Urothelium cell line (cell line): ENCODE measurements at regions not wholly inside any gene's neighbourhood (a gene's known extent, or its start where the extent isn't known, plus 50 kb on each side); places are given as distances from the start of the nearest gene placed in this dataset.

Experiments used
- DNase-seq: peaks from one replicate; pipeline ENCODE4 v3.0.0; 2011; ENCODE audit warnings: low spot score, mixed read lengths
- FAIRE-seq: peaks from 2 replicates; lab custom pipeline; 2011; peaks lifted over from hg19 to GRCh38; lab: Jason Lieb, UNC

- peak; percentile 44 for FAIRE-seq
- peak; percentile 65 for DNase-seq
These were observed 404.8 kb downstream of the MEIS1 start for GRCh38 chr2:66839551-66840320.

GRCh38 chr2:66840321-66841002, 405.5 kb downstream of the MEIS1 start:
- FAIRE-seq: peak; percentile 30
- DNase-seq: no peak

DNA sequence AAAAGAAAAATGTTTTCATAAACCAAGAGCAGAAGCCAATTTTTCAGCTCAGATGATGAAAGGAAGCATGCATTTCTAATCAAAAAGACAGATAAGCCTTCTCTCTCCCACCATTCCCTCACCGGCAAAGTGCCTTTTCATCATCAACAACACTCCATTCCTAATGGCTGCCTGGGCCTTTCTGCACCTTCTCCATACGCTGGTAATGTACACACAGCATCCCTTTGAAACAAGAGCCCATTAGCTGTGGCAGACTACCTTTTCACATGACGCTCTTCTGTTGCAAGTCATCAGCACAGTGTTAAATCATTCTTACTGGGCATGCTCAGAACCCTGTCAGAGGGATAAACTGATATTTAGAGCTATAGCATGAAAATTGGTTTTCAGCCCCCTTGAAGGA, 408.9 kb downstream of the MEIS1 start:
- DNase-seq (no peak), FAIRE-seq (no peak)

GRCh38 chr2:66845307-66845706, 410.4 kb downstream of the MEIS1 start:
- no peak for FAIRE-seq

DNA sequence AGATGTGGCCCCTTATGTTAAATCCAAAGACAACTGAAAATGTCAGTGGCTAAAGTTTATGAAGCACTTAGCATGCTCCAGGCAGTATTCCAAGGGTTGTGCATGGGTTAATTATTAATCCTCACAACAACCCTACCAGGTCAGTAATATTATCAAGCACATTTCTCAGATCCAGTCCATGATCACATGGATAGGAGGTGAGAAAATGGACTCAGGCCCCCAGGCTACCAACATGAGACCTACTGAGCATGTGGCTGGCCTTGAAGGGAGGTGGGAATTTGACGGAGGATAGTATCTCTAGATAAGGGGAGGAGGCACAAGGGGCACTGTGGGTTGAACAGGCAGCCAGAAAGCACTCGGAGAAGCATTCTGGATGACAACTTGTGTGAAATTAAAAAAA, 412.0 kb downstream of the MEIS1 start:
- DNase-seq (no peak), FAIRE-seq (no peak)

More at GRCh38 chr2:66845307-66845706, 410.4 kb downstream of the MEIS1 start:
- DNase-seq: no peak

DNA sequence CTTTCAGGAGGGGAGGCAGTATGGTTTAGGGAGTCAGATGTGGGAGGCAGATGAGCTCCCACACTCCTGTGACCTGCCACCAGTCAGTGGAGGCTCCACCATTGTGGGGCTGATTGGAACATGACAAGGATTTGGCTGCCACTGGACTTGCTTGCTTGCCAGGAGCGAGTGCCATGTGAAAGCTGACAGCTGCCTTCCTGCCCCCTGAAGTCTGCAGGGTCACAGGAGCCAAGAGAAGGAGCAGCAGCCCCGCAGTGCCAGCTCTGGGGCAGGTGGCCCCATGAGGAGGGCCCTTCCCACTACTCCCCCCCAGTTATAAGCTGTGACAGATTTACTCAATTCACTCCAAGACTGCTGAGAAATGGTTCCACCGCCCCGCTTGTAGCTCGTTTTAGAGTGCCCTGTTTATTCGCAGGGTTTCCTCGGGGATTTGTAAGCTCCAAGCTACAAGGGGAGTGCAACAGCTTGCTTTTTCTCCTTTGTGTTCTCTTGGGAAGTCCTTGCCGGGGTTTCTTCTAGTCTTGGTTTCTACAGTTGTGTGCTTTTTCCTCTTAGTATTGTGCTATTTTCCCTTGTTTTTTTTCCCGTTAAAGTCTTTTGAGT, 414.3 kb downstream of the MEIS1 start:
- no peak for DNase-seq
- no peak for FAIRE-seq

GRCh38 chr2:66850376-66850775, 415.5 kb downstream of the MEIS1 start:
- peak; percentile 42 for FAIRE-seq
- DNase-seq: no peak

GRCh38 chr2:66851449-66851872, 416.5 kb downstream of the MEIS1 start:
- FAIRE-seq: no peak
- no peak for DNase-seq

GRCh38 chr2:66852953-66853352, 418.0 kb downstream of the MEIS1 start:
- FAIRE-seq (no peak), DNase-seq (no peak)

DNA sequence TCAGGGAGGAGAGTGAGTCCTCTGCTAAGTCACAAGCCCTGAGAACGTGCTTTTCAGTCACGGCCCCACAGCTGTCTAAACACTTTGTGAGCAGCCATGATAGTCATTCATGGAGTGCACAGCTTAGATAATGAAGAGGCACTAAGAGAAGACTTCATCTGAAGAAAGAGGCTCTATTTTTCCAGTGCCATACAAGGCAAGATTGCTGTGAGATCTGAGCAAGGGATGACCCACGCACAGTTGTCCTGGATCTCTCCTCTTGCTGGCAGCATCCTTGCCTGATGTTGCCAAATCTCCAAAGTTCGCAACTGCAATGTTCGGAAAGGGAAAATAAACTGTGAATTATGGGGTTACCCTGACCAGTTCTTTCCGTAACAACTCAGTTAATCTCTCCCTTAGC, 418.7 kb downstream of the MEIS1 start:
- peak; percentile 17 for FAIRE-seq
- no peak for DNase-seq

DNA sequence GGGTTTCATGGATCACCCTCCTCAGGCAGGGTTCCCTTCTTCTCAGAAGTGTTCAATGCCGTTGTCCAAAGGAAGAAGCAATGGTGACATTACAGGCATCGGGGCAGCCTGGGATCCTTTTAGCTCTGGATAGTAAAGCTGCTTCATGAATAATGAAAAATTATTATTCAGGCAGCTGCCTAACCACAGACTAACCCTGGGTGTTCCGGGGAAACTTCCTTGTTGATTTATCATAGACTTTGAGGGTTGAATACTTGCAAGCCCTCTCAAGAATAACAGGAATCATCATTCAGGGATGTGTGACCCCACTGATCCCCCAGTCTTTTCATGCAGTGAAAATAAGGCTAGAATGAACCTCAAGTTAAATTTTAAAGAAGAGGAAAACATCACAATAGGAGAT, 419.4 kb downstream of the MEIS1 start:
- no peak for DNase-seq
- FAIRE-seq: no peak

- FAIRE-seq (no peak), DNase-seq (peak; percentile 63)
These were observed 428.1 kb downstream of the MEIS1 start for GRCh38 chr2:66862885-66863650.

DNA sequence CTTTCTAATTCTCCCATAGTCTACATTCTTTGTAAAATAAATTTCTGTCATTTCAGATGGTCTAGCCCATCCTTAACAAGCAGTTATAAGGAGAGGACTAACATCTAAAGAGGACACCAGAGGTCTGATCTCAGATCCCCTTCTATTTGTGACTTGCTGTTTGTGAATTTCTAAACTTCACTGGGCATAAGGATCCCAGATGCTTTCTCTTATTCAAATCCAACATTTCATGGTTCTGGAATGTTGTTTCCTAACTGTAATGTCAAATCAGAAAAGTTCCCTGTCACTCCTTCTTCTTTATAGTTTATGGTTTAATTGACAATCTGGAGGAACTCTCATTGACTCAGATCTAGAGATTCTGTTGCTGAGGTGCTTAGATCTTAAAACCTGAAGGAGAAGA, 430.2 kb downstream of the MEIS1 start:
- FAIRE-seq (no peak), DNase-seq (no peak)

- DNase-seq (no peak), FAIRE-seq (peak; percentile 71)
These were observed 431.6 kb downstream of the MEIS1 start for GRCh38 chr2:66866331-66867062.

- DNase-seq (no peak), FAIRE-seq (no peak)
These were observed 432.1 kb downstream of the MEIS1 start for GRCh38 chr2:66867063-66867441.

DNA sequence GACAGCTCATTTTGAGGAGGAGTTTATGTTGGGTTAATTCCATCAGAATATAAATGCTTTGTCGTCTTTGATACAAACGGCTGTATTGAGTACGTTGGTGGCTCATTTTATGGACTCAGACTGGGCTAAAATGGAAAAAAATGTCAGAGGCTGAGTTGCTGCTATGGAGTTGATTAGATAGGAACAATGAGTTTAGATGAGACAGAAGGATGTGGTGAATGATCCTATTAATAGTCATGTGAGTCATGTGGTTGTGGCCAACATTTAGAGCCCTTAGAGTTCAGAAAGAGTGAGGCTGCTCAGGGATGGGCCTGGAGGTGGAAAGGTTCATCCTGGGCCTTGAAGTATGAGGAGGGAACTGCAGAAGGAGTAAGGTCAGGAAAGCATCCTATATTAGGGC, 434.2 kb downstream of the MEIS1 start:
- DNase-seq (peak; percentile 64), FAIRE-seq (no peak)

GRCh38 chr2:66872081-66872985, 437.4 kb downstream of the MEIS1 start:
- no peak for DNase-seq

GRCh38 chr2:66872986-66873754, 438.2 kb downstream of the MEIS1 start:
- no peak for DNase-seq
- FAIRE-seq: no peak

More at GRCh38 chr2:66872081-66872985, 437.4 kb downstream of the MEIS1 start:
- FAIRE-seq: no peak

DNA sequence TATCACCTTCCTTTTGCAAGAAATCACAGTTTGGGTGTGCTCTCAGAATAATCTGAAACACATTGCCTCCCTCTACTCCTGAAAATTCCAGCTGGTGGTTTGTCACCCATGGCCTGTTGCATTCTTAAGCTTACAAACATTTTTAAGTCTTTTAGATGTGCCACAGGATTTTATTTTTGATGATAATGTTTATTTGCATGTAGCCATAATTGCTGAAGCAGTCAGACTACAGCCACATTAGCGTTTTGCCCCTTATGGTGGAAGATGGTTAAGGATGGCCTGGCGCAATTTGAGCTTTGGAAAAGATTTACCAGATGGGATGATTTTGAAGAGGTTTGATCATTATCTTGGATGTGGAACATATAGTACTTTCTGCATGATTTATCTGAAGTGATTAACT, 439.5 kb downstream of the MEIS1 start:
- FAIRE-seq (no peak), DNase-seq (no peak)
